Lower leg skin (tissue), 3 donors: ENCODE measurements at regions not wholly inside any gene's neighbourhood (a gene's known extent, or its start where the extent isn't known, plus 50 kb on each side); places are given as distances from the start of the nearest gene placed in this dataset.

Experiments used
- POLR2A ChIP-seq, 2 donors: fragments of 450-650 bp; IDR thresholded peaks; one replicate each; pipeline ENCODE4 v1.6.1; 2016 to 2017; ENCODE audit warnings: antibody characterized with exemption in 2 of 2, mild to moderate bottlenecking in 1 of 2, moderate library complexity in 1 of 2
- TF ChIP-seq, protein P1 (sequence below), 3 donors: fragments of 450-650 bp; IDR thresholded peaks; one replicate each; pipeline ENCODE4 v1.5.1; 2016; ENCODE audit warnings: antibody characterized with exemption in 3 of 3, mild to moderate bottlenecking in 3 of 3, moderate library complexity in 2 of 3

DNA sequence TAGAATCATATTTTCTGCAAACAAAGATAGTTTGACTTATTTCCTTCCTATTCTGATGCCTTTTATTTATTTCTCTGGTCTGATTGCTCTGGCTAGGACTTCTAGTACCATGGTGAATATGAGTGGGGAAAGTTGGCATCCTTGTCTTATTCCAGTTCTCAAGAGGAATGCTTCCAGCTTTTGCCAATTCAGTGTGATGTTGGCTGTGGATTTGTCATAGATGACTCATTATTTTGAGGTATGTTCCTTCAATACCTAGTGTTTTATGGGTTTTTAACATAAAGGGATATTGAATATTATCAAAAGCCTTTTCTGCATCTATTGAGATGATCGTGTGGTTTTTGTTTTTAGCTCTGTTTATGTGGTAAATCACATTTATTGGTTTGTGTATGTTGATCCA lies 139.4 kb upstream of the CNTN1 start:
- TF ChIP-seq, protein P1, sequence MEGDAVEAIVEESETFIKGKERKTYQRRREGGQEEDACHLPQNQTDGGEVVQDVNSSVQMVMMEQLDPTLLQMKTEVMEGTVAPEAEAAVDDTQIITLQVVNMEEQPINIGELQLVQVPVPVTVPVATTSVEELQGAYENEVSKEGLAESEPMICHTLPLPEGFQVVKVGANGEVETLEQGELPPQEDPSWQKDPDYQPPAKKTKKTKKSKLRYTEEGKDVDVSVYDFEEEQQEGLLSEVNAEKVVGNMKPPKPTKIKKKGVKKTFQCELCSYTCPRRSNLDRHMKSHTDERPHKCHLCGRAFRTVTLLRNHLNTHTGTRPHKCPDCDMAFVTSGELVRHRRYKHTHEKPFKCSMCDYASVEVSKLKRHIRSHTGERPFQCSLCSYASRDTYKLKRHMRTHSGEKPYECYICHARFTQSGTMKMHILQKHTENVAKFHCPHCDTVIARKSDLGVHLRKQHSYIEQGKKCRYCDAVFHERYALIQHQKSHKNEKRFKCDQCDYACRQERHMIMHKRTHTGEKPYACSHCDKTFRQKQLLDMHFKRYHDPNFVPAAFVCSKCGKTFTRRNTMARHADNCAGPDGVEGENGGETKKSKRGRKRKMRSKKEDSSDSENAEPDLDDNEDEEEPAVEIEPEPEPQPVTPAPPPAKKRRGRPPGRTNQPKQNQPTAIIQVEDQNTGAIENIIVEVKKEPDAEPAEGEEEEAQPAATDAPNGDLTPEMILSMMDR (IDR thresholded peaks at IDR 0.05): no peak
- no peak for TF ChIP-seq POLR2A (IDR thresholded peaks at IDR 0.05)
